ENCODE measurements at regions not wholly inside any gene's neighbourhood (a gene's known extent, or its start where the extent isn't known, plus 50 kb on each side); places are given as distances from the start of the nearest gene placed in this dataset.
"Not testable (repeated sequence)": the region's sequence is repeated elsewhere in the genome, so short reads cannot be mapped to it uniquely, and the experiment has no call there.

- not testable (repeated sequence) for TF ChIP-seq POLR2AphosphoS5 (IDR thresholded peaks at IDR 0.05); CTCF (IDR thresholded peaks at IDR 0.05 in 8 of 11, conservative IDR thresholded peaks at IDR 0.05 in 3 of 11); POLR2A (IDR thresholded peaks at IDR 0.05)
Observed at GRCh38 chr12:78281102-78281501, 450.4 kb downstream of the NAV3 start.

All from spleen (tissue), 7 donors.